ENCODE measurements at regions not wholly inside any gene's neighbourhood (a gene's known extent, or its start where the extent isn't known, plus 50 kb on each side); places are given as distances from the start of the nearest gene placed in this dataset.

DNA sequence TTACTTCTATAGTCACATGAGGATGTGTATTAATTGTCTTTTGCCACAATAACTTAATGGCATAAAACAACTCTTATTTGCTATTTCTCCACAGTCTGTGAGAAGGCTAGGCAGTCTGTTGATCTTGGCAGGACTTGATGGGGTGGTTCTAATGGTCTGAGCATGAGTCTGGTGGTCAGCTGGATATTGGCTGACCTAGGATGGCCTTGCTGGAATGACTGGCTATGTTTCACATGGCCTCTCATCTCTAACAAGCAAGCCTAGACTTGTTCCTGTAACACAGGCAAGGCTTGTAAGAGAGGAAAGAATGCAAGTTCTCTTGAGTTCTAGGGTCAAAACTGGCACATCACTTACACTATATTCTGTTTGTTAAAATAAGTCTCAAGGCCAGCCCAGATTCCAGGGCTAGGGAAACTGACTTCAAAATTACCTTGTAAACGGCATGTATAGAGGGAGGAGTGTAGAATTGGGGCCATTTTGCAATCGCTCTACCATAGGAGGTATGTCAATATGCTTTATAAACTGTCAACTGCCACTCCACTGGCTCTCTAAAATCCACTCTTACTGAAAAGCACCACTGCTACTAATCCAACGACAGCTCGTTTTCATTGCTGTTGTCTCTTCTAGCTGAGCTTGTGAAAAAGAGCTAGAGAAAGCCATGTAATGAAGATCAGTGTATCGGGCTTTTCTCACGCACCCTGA lies 325.0 kb upstream of the PKDCC start:
- Histone ChIP-seq H3K18ac (ENCODE audit: low read length) (no peak overlapping the region), H3K23ac (ENCODE audit: low read length) (no peak overlapping the region), H2AK5ac (ENCODE audit: low read length) (no peak overlapping the region), H3K4me3 (ENCODE audit: low read depth, low read length) (no peak overlapping the region), H4K91ac (ENCODE audit: low read depth, low read length) (peak overlapping the region; percentile 35), H3K4me2 (ENCODE audit: low read length) (no peak overlapping the region), H3K27ac (ENCODE audit: low read depth, low read length) (no peak overlapping the region), H2AFZ (ENCODE audit: insufficient read depth, low read length, poor library complexity) (no peak overlapping the region), H3K79me2 (ENCODE audit: control insufficient read depth, insufficient read depth, low read length, poor library complexity) (no peaks in the 10 kb centered on the region), H3K14ac (ENCODE audit: low read length) (no peak overlapping the region), H2BK5ac (ENCODE audit: low read depth, low read length, poor library complexity) (peak overlapping the region; percentile 60), H4K12ac (ENCODE audit: low read depth, low read length) (no peak overlapping the region), H2BK12ac (ENCODE audit: low read length) (peak overlapping the region; percentile 12), H4K8ac (ENCODE audit: low read depth, low read length) (no peak overlapping the region), H3K27me3 (ENCODE audit: insufficient read depth, low read length) (no peaks in the 10 kb centered on the region), H2BK120ac (ENCODE audit: insufficient read depth, low read length, poor library complexity) (peak overlapping the region; percentile 45), H3K4ac (ENCODE audit: low read depth, low read length) (no peak overlapping the region), H3K9ac (ENCODE audit: low read length) (no peak overlapping the region), H3K79me1 (ENCODE audit: low read length) (no peaks in the 10 kb centered on the region), H3K4me1 (ENCODE audit: control insufficient read depth in 1 of 2, insufficient read depth in 2 of 2, low read length in 2 of 2) (peaks cover 0 to 3% of the 10 kb centered on the region in 2 experiments), H3K9me3 (ENCODE audit: insufficient read depth, low read depth, low read length) (no peaks in the 10 kb centered on the region), H3K36me3 (ENCODE audit: control insufficient read depth in 1 of 2, insufficient read depth in 2 of 2, low read length in 2 of 2) (no peaks in the 10 kb centered on the region)
- peak in 1 of 2 donors; percentile 6 for DNase-seq
- no CpG with 5 or more reads among the region's 6 CpGs for WGBS (ENCODE audit: extremely low coverage, insufficient coverage, insufficient read length)

DNA sequence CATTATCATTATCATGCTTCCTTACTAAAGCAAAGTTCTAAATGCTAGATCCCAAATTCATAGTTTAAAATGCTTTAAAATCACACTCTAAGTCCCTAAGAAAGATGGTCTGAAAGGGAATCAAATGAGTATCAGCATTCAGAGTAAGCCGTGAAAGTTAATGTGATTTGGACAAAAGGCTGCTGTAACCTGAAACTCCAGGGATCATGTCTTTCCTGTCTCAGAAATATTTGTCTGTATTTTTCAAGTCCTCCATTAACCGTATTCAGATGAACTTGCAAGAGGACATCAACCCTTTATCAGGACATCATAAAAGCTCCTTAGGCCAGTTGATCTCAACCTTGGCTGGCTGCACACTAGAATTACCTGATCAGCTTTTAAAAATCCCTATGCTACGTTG lies 324.3 kb upstream of the PKDCC start:
- Histone ChIP-seq H3K4ac (ENCODE audit: low read depth, low read length) (no peak overlapping the region), H3K4me3 (ENCODE audit: low read depth, low read length) (no peak overlapping the region), H3K18ac (ENCODE audit: low read length) (no peak overlapping the region), H2AK5ac (ENCODE audit: low read length) (no peak overlapping the region), H4K8ac (ENCODE audit: low read depth, low read length) (no peak overlapping the region), H3K14ac (ENCODE audit: low read length) (no peak overlapping the region), H2BK12ac (ENCODE audit: low read length) (peak overlapping the region; percentile 44), H2BK120ac (ENCODE audit: insufficient read depth, low read length, poor library complexity) (no peak overlapping the region), H3K9ac (ENCODE audit: low read length) (no peak overlapping the region), H3K79me1 (ENCODE audit: low read length) (no peaks in the 10 kb centered on the region), H4K12ac (ENCODE audit: low read depth, low read length) (no peak overlapping the region), H3K27me3 (ENCODE audit: insufficient read depth, low read length) (no peaks in the 10 kb centered on the region), H3K27ac (ENCODE audit: low read depth, low read length) (no peak overlapping the region), H3K23ac (ENCODE audit: low read length) (no peak overlapping the region), H2AFZ (ENCODE audit: insufficient read depth, low read length, poor library complexity) (no peak overlapping the region), H3K79me2 (ENCODE audit: control insufficient read depth, insufficient read depth, low read length, poor library complexity) (no peaks in the 10 kb centered on the region), H3K4me1 (ENCODE audit: control insufficient read depth in 1 of 2, insufficient read depth in 2 of 2, low read length in 2 of 2) (peaks cover 0 to 3% of the 10 kb centered on the region in 2 experiments), H3K9me3 (ENCODE audit: insufficient read depth, low read depth, low read length) (no peaks in the 10 kb centered on the region), H2BK5ac (ENCODE audit: low read depth, low read length, poor library complexity) (no peak overlapping the region), H4K91ac (ENCODE audit: low read depth, low read length) (no peak overlapping the region), H3K4me2 (ENCODE audit: low read length) (no peak overlapping the region), H3K36me3 (ENCODE audit: control insufficient read depth in 1 of 2, insufficient read depth in 2 of 2, low read length in 2 of 2) (no peaks in the 10 kb centered on the region)
- DNase-seq = no peak
- no CpG with 5 or more reads among the region's 3 CpGs for WGBS (ENCODE audit: extremely low coverage, insufficient coverage, insufficient read length)

DNA sequence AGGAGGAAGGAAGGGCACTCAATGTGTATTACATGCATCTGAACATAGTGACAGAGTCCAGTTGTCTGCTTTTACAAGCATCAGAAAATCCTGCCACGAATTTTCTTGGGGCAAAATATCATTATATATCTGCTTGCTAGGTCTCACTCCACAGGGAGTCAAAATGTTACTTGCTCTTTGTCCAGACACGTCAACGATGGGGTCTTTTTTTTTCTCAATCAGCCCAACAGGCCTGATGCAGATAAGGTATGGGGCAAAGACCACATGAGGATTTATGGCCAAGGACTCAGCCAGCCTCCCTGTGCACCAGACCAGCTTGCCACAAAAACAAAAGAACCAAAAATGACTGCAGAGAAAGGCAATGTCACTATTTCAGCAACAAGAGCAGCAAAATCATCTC lies 323.4 kb upstream of the PKDCC start:
- Histone ChIP-seq H2AFZ (ENCODE audit: insufficient read depth, low read length, poor library complexity) (no peak overlapping the region), H3K4me3 (ENCODE audit: low read depth, low read length) (no peak overlapping the region), H2BK120ac (ENCODE audit: insufficient read depth, low read length, poor library complexity) (no peak overlapping the region), H3K27ac (ENCODE audit: low read depth, low read length) (no peak overlapping the region), H3K79me1 (ENCODE audit: low read length) (no peaks in the 10 kb centered on the region), H3K9ac (ENCODE audit: low read length) (no peak overlapping the region), H3K36me3 (ENCODE audit: control insufficient read depth in 1 of 2, insufficient read depth in 2 of 2, low read length in 2 of 2) (no peaks in the 10 kb centered on the region), H3K79me2 (ENCODE audit: control insufficient read depth, insufficient read depth, low read length, poor library complexity) (no peaks in the 10 kb centered on the region), H4K12ac (ENCODE audit: low read depth, low read length) (no peak overlapping the region), H3K9me3 (ENCODE audit: insufficient read depth, low read depth, low read length) (no peaks in the 10 kb centered on the region), H3K14ac (ENCODE audit: low read length) (no peak overlapping the region), H3K23ac (ENCODE audit: low read length) (no peak overlapping the region), H2BK12ac (ENCODE audit: low read length) (no peak overlapping the region), H3K18ac (ENCODE audit: low read length) (no peak overlapping the region), H2BK5ac (ENCODE audit: low read depth, low read length, poor library complexity) (no peak overlapping the region), H4K91ac (ENCODE audit: low read depth, low read length) (no peak overlapping the region), H3K4me2 (ENCODE audit: low read length) (no peak overlapping the region), H2AK5ac (ENCODE audit: low read length) (no peak overlapping the region), H3K4ac (ENCODE audit: low read depth, low read length) (no peak overlapping the region), H3K27me3 (ENCODE audit: insufficient read depth, low read length) (no peaks in the 10 kb centered on the region), H4K8ac (ENCODE audit: low read depth, low read length) (no peak overlapping the region), H3K4me1 (ENCODE audit: control insufficient read depth in 1 of 2, insufficient read depth in 2 of 2, low read length in 2 of 2) (peaks cover 0 to 3% of the 10 kb centered on the region in 2 experiments)
- DNase-seq = no peak
- WGBS (ENCODE audit: extremely low coverage, insufficient coverage, insufficient read length) = no CpG with 5 or more reads among the region's 3 CpGs

DNA sequence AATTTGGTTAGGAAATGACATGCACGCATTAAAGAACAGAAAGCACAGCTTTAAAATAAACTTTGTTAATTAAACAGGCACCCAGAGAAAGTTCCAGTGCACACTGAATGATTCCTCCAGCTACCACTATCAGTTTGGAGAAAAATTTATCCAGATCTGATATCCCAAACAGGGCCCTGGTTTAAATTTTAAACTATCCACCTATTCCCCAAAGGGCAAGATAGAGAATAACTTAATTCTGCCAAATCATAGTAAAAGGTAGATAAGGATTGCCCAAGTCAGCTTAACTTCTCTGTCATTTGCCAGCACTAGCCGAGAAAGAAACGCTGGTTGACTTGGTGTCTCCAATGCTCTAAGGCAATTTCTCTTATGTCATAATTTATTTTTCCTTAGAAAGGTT lies 321.9 kb upstream of the PKDCC start:
- Histone ChIP-seq H3K23ac (ENCODE audit: low read length) (no peak overlapping the region), H4K12ac (ENCODE audit: low read depth, low read length) (no peak overlapping the region), H3K9ac (ENCODE audit: low read length) (no peak overlapping the region), H3K4ac (ENCODE audit: low read depth, low read length) (no peak overlapping the region), H4K91ac (ENCODE audit: low read depth, low read length) (no peak overlapping the region), H3K27me3 (ENCODE audit: insufficient read depth, low read length) (no peaks in the 10 kb centered on the region), H3K18ac (ENCODE audit: low read length) (no peak overlapping the region), H2AK5ac (ENCODE audit: low read length) (no peak overlapping the region), H3K14ac (ENCODE audit: low read length) (no peak overlapping the region), H2BK12ac (ENCODE audit: low read length) (no peak overlapping the region), H3K4me2 (ENCODE audit: low read length) (no peak overlapping the region), H2BK5ac (ENCODE audit: low read depth, low read length, poor library complexity) (no peak overlapping the region), H3K4me1 (ENCODE audit: control insufficient read depth in 1 of 2, insufficient read depth in 2 of 2, low read length in 2 of 2) (peaks cover 2 to 3% of the 10 kb centered on the region in 2 experiments), H3K4me3 (ENCODE audit: low read depth, low read length) (no peak overlapping the region), H3K79me1 (ENCODE audit: low read length) (no peaks in the 10 kb centered on the region), H3K36me3 (ENCODE audit: control insufficient read depth in 1 of 2, insufficient read depth in 2 of 2, low read length in 2 of 2) (no peaks in the 10 kb centered on the region), H3K27ac (ENCODE audit: low read depth, low read length) (no peak overlapping the region), H4K8ac (ENCODE audit: low read depth, low read length) (no peak overlapping the region), H2AFZ (ENCODE audit: insufficient read depth, low read length, poor library complexity) (no peak overlapping the region), H2BK120ac (ENCODE audit: insufficient read depth, low read length, poor library complexity) (no peak overlapping the region), H3K79me2 (ENCODE audit: control insufficient read depth, insufficient read depth, low read length, poor library complexity) (no peaks in the 10 kb centered on the region), H3K9me3 (ENCODE audit: insufficient read depth, low read depth, low read length) (no peaks in the 10 kb centered on the region)
- no peak for DNase-seq
- no CpG with 5 or more reads among the region's 3 CpGs for WGBS (ENCODE audit: extremely low coverage, insufficient coverage, insufficient read length)

All from trophoblast cell (in vitro differentiated cells and primary cell).